ENCODE measurements at regions not wholly inside any gene's neighbourhood (a gene's known extent, or its start where the extent isn't known, plus 50 kb on each side); places are given as distances from the start of the nearest gene placed in this dataset.

DNA sequence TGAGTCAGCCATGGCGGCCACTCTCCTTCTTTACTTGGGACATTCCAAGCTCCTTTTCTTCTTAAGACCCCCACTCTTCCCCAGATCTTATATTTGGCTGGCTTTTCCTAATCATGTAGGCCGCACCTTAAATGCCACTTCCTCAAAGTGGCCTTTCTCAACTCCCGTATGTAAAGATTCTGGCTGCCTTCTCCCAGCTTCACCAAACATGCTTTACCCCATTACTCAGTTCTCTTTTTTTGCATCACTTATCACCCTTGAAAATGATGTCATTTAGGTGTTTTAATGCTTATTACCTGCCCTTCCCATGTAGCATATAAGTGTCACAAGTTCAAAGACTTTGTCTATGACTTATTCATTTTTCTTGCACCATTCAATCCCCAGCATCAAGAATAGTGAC, 810.1 kb upstream of the CELF2 start:
- WGBS: 65% methylated on average over 3 of the region's 3 CpGs
- Histone ChIP-seq H3K4me3 (ENCODE audit: low read length in 2 of 2) (no peak overlapping the region), H3K36me3 (ENCODE audit: control insufficient read depth in 2 of 2, insufficient read depth in 2 of 2, low read length in 1 of 2) (no peaks in the 10 kb centered on the region)

DNA sequence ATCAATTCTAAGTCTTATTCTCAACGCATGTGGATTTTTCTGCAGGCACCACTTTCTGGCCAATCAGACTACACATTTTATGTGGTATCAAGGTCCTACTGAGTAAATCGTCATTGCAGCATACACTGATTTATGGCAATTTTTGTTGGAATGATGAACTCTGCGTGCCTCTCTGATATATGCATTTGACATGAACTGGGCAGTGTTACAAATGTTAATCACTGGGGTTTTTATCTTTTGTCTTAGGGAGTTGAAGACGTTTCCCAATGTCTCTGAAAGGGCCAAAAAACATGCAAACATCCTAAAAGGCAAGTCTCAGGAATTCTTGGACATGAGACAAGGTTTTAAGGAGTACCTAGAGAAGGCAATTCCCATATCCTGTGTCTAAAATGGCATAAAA, 809.5 kb upstream of the CELF2 start:
- WGBS: 87% methylated on average over 4 of the region's 4 CpGs
- no peaks in the 10 kb centered on the region for H3K9me3 ChIP-seq (ENCODE audit: control insufficient read depth in 2 of 2, insufficient read depth in 1 of 2, low read length in 1 of 2)
- H3K4me3 ChIP-seq (ENCODE audit: low read length in 2 of 2): no peak overlapping the region
- H3K4me1 ChIP-seq (ENCODE audit: control insufficient read depth in 2 of 2, insufficient read depth in 2 of 2, low read length in 2 of 2): no peaks in the 10 kb centered on the region
- no peak overlapping the region for H3K27ac ChIP-seq (ENCODE audit: low read depth in 1 of 2, low read length in 1 of 2)
- no peaks in the 10 kb centered on the region for H3K27me3 ChIP-seq (ENCODE audit: control insufficient read depth in 2 of 2, insufficient read depth in 1 of 2, low read length in 1 of 2)
- no peak for DNase-seq (ENCODE audit: low read depth in 6 of 9, low spot score in 9 of 9)
- no peaks in the 10 kb centered on the region for H3K36me3 ChIP-seq (ENCODE audit: control insufficient read depth in 2 of 2, insufficient read depth in 2 of 2, low read length in 1 of 2)

More for the DNA sequence above, 810.1 kb upstream of the CELF2 start:
- Histone ChIP-seq H3K27me3 (ENCODE audit: control insufficient read depth in 2 of 2, insufficient read depth in 1 of 2, low read length in 1 of 2) (no peaks in the 10 kb centered on the region), H3K27ac (ENCODE audit: low read depth in 1 of 2, low read length in 1 of 2) (no peak overlapping the region), H3K4me1 (ENCODE audit: control insufficient read depth in 2 of 2, insufficient read depth in 2 of 2, low read length in 2 of 2) (no peaks in the 10 kb centered on the region), H3K9me3 (ENCODE audit: control insufficient read depth in 2 of 2, insufficient read depth in 1 of 2, low read length in 1 of 2) (no peaks in the 10 kb centered on the region)
- DNase-seq (ENCODE audit: low read depth in 6 of 9, low spot score in 9 of 9): no peak

DNA sequence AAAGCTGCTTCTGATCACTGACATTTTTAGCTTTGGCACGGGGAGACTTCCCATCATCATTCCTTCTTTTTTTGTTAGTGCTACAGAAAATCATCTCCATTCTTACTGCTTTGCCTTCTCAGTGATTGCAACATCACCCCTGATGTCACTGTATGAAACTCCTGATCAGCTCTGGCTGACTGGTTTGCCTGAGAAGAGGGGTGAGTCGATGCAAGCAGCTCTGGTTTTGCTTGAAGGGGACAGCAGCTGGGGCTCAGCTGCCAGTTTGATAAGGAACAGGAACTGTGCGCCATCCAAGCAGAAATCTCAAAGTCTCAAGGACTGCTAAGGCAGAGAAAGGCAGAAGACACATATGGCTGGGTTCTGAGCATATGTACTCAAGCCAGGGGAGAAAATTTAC, 808.5 kb upstream of the CELF2 start:
- H3K27ac ChIP-seq (ENCODE audit: low read depth in 1 of 2, low read length in 1 of 2): no peak overlapping the region
- no peaks in the 10 kb centered on the region for H3K27me3 ChIP-seq (ENCODE audit: control insufficient read depth in 2 of 2, insufficient read depth in 1 of 2, low read length in 1 of 2)
- no peaks in the 10 kb centered on the region for H3K9me3 ChIP-seq (ENCODE audit: control insufficient read depth in 2 of 2, insufficient read depth in 1 of 2, low read length in 1 of 2)
- no peak overlapping the region for H3K4me3 ChIP-seq (ENCODE audit: low read length in 2 of 2)
- no peak for DNase-seq (ENCODE audit: low read depth in 6 of 9, low spot score in 9 of 9)
- no peaks in the 10 kb centered on the region for H3K36me3 ChIP-seq (ENCODE audit: control insufficient read depth in 2 of 2, insufficient read depth in 2 of 2, low read length in 1 of 2)
- H3K4me1 ChIP-seq (ENCODE audit: control insufficient read depth in 2 of 2, insufficient read depth in 2 of 2, low read length in 2 of 2): no peaks in the 10 kb centered on the region
- WGBS: 72% methylated on average over 3 of the region's 3 CpGs

DNA sequence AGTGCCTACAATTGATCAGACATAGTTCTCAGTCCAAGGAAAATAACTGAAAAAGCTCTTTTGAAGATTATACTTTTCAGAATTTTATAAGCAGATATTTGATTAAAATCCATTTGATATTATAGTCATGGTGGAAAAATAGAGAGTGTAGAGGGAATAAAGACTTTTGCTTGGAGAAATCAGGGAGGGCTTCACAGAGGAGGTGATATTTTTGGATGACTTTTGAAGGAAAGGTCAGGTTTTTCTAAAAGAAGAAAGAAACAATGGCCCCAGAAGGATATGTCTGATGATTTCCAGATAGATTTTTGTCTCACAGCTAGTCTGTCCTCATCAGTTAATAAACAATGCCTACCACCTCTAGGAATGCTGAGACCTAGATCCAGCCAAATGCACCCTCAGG, 806.3 kb upstream of the CELF2 start:
- Histone ChIP-seq H3K9me3 (ENCODE audit: control insufficient read depth in 2 of 2, insufficient read depth in 1 of 2, low read length in 1 of 2) (no peaks in the 10 kb centered on the region), H3K36me3 (ENCODE audit: control insufficient read depth in 2 of 2, insufficient read depth in 2 of 2, low read length in 1 of 2) (no peaks in the 10 kb centered on the region)
- no peak for DNase-seq (ENCODE audit: low read depth in 6 of 9, low spot score in 9 of 9)

DNA sequence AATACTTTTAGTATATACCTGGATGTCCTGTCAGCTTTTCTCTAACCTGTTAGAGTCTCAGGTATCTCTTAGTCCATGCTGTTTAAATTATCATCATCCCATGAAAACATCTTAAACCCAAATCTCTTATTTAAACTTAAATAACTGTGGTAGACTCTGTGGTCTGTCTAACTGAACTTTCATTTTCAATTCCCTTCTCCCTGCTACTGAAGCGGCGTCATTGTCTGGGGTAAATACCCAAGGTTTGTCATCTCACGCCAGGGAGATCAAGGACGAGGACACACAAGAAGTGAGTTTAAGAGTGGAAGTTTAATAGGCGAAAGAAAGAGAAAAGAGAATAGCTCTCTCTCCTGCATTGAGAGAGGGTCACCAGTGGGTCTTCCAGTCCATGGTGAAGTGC, 804.4 kb upstream of the CELF2 start:
- DNase-seq (ENCODE audit: low read depth in 6 of 9, low spot score in 9 of 9): no peak
- H3K27ac ChIP-seq (ENCODE audit: low read depth in 1 of 2, low read length in 1 of 2): no peak overlapping the region
- no peaks in the 10 kb centered on the region for H3K36me3 ChIP-seq (ENCODE audit: control insufficient read depth in 2 of 2, insufficient read depth in 2 of 2, low read length in 1 of 2)
- H3K27me3 ChIP-seq (ENCODE audit: control insufficient read depth in 2 of 2, insufficient read depth in 1 of 2, low read length in 1 of 2): no peaks in the 10 kb centered on the region
- H3K4me3 ChIP-seq (ENCODE audit: low read length in 2 of 2): no peak overlapping the region
- WGBS: 89% methylated on average over 5 of the region's 5 CpGs
- no peaks in the 10 kb centered on the region for H3K9me3 ChIP-seq (ENCODE audit: control insufficient read depth in 2 of 2, insufficient read depth in 1 of 2, low read length in 1 of 2)
- H3K4me1 ChIP-seq (ENCODE audit: control insufficient read depth in 2 of 2, insufficient read depth in 2 of 2, low read length in 2 of 2): no peaks in the 10 kb centered on the region

More for the DNA sequence above, 806.3 kb upstream of the CELF2 start:
- H3K4me3 ChIP-seq (ENCODE audit: low read length in 2 of 2): no peak overlapping the region
- H3K27ac ChIP-seq (ENCODE audit: low read depth in 1 of 2, low read length in 1 of 2): no peak overlapping the region
- no peaks in the 10 kb centered on the region for H3K27me3 ChIP-seq (ENCODE audit: control insufficient read depth in 2 of 2, insufficient read depth in 1 of 2, low read length in 1 of 2)
- H3K4me1 ChIP-seq (ENCODE audit: control insufficient read depth in 2 of 2, insufficient read depth in 2 of 2, low read length in 2 of 2): no peaks in the 10 kb centered on the region

DNA sequence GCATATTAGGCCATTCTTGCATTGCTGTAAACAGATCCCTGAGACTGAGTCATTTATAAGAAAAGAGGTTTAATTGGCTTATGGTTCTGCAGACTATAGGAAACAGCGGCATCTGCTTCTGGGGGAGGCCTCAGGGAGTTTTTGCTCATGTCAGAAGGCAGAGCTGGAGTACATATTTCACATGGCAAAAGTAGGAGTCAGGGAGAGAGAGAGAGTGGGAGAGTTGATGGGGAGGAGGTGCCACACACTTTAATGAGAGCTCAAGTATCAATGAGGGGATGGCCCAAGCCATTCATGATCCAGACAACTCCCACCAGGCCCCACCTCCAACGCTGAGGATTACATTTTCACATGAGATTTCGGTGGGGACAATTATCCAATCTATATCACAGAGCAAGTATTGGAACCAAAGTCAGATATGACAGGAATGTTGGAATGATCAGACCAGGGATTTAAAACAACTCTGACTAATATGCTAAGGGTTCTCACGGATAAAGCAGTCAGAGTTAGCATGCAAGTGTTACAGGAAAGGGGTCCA, 795.3 kb upstream of the CELF2 start:
- H3K4me3 ChIP-seq (ENCODE audit: low read length in 2 of 2): no peak overlapping the region
- WGBS: 92% methylated on average over 4 of the region's 4 CpGs
- no peak for DNase-seq (ENCODE audit: low read depth in 6 of 9, low spot score in 9 of 9)
- H3K36me3 ChIP-seq (ENCODE audit: control insufficient read depth in 2 of 2, insufficient read depth in 2 of 2, low read length in 1 of 2): no peaks in the 10 kb centered on the region
- H3K4me1 ChIP-seq (ENCODE audit: control insufficient read depth in 2 of 2, insufficient read depth in 2 of 2, low read length in 2 of 2): no peaks in the 10 kb centered on the region
- H3K27ac ChIP-seq (ENCODE audit: low read depth in 1 of 2, low read length in 1 of 2): no peak overlapping the region
- H3K27me3 ChIP-seq (ENCODE audit: control insufficient read depth in 2 of 2, insufficient read depth in 1 of 2, low read length in 1 of 2): no peaks in the 10 kb centered on the region
- H3K9me3 ChIP-seq (ENCODE audit: control insufficient read depth in 2 of 2, insufficient read depth in 1 of 2, low read length in 1 of 2): no peaks in the 10 kb centered on the region

DNA sequence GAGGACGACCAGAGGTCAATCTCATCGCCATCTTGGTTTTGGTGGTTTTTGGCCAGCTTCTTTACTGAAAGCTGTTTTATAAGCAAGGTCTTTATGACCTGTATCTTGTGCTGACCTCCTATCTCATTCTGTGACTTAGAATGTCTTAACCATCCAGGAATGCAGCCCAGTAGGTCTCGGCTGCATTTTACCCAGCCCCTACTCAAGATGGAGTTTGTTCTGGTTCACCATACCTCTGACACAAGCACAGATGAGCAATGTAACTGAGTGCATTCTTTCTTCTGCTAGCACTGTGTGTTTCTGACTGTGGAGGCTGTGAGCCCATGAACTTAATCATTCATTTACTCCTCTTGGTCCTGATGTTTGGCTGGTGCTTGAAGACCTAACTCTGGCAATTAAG, 794.5 kb upstream of the CELF2 start:
- Histone ChIP-seq H3K9me3 (ENCODE audit: control insufficient read depth in 2 of 2, insufficient read depth in 1 of 2, low read length in 1 of 2) (no peaks in the 10 kb centered on the region), H3K36me3 (ENCODE audit: control insufficient read depth in 2 of 2, insufficient read depth in 2 of 2, low read length in 1 of 2) (no peaks in the 10 kb centered on the region), H3K4me3 (ENCODE audit: low read length in 2 of 2) (no peak overlapping the region), H3K4me1 (ENCODE audit: control insufficient read depth in 2 of 2, insufficient read depth in 2 of 2, low read length in 2 of 2) (no peaks in the 10 kb centered on the region), H3K27me3 (ENCODE audit: control insufficient read depth in 2 of 2, insufficient read depth in 1 of 2, low read length in 1 of 2) (no peaks in the 10 kb centered on the region), H3K27ac (ENCODE audit: low read depth in 1 of 2, low read length in 1 of 2) (no peak overlapping the region)
- DNase-seq (ENCODE audit: low read depth in 6 of 9, low spot score in 9 of 9): no peak
- WGBS: 82% methylated on average over 3 of the region's 3 CpGs

DNA sequence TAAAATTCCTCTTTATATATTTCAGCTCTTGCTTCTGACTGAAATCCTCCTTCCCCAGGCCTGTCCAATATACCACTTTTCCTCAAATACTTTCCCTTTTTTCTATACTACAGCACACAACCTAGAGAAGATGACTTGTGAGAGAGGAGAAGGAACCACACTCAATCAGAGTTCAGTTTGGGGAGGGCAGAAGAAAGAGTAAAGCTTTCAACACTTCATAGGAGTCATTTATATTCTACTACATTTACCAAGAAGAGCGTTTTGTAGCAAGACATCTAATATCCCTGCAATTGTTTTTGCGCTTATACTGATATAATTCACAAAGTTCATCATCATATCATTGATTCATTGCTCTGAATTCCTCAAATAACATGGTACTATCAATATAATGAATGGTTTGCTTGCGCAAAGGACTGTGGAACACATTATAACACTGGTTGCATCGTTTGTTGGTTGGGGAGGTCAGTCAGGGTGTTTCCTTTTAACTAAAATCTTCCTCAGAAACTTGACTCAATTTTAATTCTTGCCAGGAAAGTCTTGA, 792.5 kb upstream of the CELF2 start:
- Histone ChIP-seq H3K4me1 (ENCODE audit: control insufficient read depth in 2 of 2, insufficient read depth in 2 of 2, low read length in 2 of 2) (no peaks in the 10 kb centered on the region), H3K27ac (ENCODE audit: low read depth in 1 of 2, low read length in 1 of 2) (no peak overlapping the region), H3K27me3 (ENCODE audit: control insufficient read depth in 2 of 2, insufficient read depth in 1 of 2, low read length in 1 of 2) (no peaks in the 10 kb centered on the region), H3K4me3 (ENCODE audit: low read length in 2 of 2) (no peak overlapping the region), H3K36me3 (ENCODE audit: control insufficient read depth in 2 of 2, insufficient read depth in 2 of 2, low read length in 1 of 2) (no peaks in the 10 kb centered on the region), H3K9me3 (ENCODE audit: control insufficient read depth in 2 of 2, insufficient read depth in 1 of 2, low read length in 1 of 2) (no peaks in the 10 kb centered on the region)
- WGBS: 69% methylated on average over 4 of the region's 4 CpGs
- DNase-seq (ENCODE audit: low read depth in 6 of 9, low spot score in 9 of 9): no peak

DNA sequence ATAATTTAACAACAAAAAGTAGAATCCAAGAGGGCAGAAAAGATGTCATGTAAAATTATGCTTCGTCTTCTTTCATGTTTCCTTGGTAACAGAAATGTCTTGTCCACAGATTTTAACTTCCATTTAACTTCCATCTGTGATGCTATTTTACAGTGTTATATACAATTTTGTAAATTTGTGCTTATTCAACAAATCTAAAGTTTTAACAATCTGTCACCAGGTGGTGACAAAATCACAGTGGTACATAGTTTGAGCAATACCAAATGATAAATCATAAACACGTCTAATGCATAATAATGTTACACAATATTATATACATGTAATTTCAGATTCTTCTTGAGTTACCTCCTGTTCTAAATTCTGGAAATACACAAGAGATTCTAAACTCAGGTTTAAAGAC, 784.4 kb upstream of the CELF2 start:
- no peak for DNase-seq (ENCODE audit: low read depth in 6 of 9, low spot score in 9 of 9)
- H3K4me1 ChIP-seq (ENCODE audit: control insufficient read depth in 2 of 2, insufficient read depth in 2 of 2, low read length in 2 of 2): no peaks in the 10 kb centered on the region
- 83% methylated on average over 2 of the region's 2 CpGs for WGBS
- no peaks in the 10 kb centered on the region for H3K27me3 ChIP-seq (ENCODE audit: control insufficient read depth in 2 of 2, insufficient read depth in 1 of 2, low read length in 1 of 2)
- H3K4me3 ChIP-seq (ENCODE audit: low read length in 2 of 2): no peak overlapping the region
- no peak overlapping the region for H3K27ac ChIP-seq (ENCODE audit: low read depth in 1 of 2, low read length in 1 of 2)
- no peaks in the 10 kb centered on the region for H3K9me3 ChIP-seq (ENCODE audit: control insufficient read depth in 2 of 2, insufficient read depth in 1 of 2, low read length in 1 of 2)
- no peaks in the 10 kb centered on the region for H3K36me3 ChIP-seq (ENCODE audit: control insufficient read depth in 2 of 2, insufficient read depth in 2 of 2, low read length in 1 of 2)

DNA sequence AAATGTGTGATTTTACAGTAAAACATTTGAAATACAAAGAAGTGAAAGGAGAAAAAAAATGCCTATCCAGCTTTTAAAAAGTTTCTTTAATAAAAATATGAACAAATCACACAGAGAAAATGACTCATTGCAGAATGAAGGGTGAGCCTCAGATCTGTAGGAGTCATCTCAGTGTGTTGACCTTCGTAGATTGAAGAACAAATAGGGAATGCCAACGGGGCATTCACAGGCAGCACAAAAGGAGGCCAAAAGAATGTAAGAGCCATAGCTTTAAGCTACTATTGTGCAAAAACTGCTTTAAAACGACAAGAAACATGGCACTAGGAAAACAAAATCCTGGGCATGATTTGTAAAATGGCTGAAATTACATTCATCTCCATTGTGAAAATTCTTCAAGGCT, 782.7 kb upstream of the CELF2 start:
- Histone ChIP-seq H3K4me1 (ENCODE audit: control insufficient read depth in 2 of 2, insufficient read depth in 2 of 2, low read length in 2 of 2) (no peaks in the 10 kb centered on the region), H3K36me3 (ENCODE audit: control insufficient read depth in 2 of 2, insufficient read depth in 2 of 2, low read length in 1 of 2) (no peaks in the 10 kb centered on the region), H3K9me3 (ENCODE audit: control insufficient read depth in 2 of 2, insufficient read depth in 1 of 2, low read length in 1 of 2) (no peaks in the 10 kb centered on the region), H3K4me3 (ENCODE audit: low read length in 2 of 2) (no peak overlapping the region), H3K27ac (ENCODE audit: low read depth in 1 of 2, low read length in 1 of 2) (no peak overlapping the region), H3K27me3 (ENCODE audit: control insufficient read depth in 2 of 2, insufficient read depth in 1 of 2, low read length in 1 of 2) (no peaks in the 10 kb centered on the region)
- 90% methylated on average over 3 of the region's 3 CpGs for WGBS
- DNase-seq (ENCODE audit: low read depth in 6 of 9, low spot score in 9 of 9): no peak
